ENCODE measurements at regions not wholly inside any gene's neighbourhood (a gene's known extent, or its start where the extent isn't known, plus 50 kb on each side); places are given as distances from the start of the nearest gene placed in this dataset.
"Not testable (repeated sequence)": the region's sequence is repeated elsewhere in the genome, so short reads cannot be mapped to it uniquely, and the experiment has no call there.

GRCh38 chr6:134665029-134665723, 284.7 kb downstream of the ALDH8A1 start:
- no peak for DNase-seq

DNA sequence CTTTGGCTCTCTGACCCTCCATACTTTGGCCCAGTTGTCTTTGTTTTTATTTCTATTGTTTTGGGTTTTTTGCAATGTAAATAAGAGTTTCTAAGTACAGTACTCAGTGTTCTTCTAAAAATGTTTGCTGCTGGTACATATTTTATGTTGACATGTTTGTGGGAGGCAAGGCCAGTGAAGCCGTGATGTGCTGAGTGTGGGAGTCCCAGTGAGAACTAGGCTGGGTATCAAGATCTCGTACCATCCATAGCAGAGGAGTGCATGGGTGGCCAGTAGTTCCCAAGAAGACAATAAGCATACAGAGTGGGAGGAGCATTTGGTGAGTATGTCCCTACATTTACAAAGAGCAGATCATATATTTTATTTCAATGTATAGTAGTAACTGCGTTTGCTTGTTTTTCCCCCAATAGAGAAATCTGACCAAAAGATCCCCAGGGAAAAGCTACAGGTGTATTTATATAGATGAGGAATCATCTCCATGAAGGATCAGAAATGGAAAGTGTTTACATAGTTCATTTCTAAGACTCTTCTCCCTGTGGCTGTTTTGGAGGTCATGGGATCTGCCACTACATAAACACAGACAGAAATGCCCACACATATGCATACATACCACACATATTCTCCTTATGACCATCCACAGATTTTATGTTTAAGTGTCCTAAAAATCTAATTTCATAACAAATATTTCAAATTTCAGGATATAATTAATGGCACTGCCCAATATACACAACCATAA, 285.9 kb downstream of the ALDH8A1 start:
- no peak for DNase-seq

DNA sequence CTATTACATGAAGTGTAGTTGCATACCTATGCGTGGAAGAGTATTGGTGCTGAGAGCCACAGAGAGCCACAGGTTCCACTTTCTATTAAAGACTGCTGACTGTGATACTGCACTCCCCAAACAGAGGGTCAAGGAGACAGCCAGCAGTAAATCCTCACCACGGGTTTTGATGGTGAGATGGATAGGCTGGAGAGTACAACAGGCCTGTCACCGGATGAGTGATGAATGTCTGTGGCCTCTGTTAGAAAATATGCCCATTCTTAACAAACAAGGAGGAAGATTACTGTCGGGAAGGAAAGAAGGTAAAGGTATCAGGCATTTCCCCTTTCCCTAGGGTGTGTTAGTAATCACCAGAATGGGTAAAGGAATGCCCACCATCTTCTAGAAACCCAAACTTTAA, 286.5 kb downstream of the ALDH8A1 start:
- DNase-seq, result no peak

DNA sequence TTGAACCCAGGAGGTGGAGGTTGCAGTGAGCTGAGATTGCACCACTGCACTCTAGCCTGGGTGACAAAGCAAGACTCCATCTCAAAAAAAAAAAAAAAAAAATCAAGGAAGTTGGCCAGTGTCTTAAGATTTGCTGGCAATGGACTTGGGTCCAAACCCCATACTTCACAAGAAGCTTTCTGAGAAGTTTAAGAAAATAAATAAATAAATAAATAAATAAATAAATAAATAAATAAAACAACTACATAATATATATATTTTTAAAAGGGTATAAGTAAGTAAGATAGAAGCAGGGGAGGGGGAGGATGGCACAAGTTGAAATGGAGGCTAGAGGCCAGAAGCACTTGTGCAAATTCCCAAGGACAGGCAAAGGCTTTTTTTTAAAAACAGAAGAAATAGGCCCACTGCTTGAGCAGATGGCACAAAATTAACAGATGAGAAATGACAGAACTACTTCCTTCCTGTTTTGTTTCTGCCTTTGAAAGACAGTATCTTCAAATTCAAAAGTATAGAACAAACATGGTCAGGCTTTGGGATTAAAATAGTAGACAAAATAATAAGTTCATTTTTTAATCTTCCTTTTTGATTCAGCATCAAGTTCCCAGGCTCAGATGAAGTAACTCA, 287.7 kb downstream of the ALDH8A1 start:
- DNase-seq, result no peak

DNA sequence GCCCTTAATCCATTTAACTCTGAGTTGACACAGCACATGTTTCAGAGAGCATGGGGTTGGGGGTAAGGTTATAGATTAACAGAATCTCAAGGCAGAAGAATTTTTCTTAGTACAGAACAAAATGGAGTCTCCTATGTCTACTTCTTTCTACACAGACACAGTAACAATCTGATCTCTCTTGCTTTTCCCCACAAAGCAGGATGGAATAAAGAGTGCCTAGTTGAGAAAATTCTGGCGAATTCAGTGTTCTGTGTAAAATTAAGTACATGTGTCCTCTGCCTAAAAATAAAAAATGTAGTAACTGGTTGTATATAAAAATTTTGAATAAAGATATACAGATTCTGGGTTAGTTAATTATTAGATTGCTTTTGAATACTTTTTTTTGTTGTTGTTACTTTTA, 290.0 kb downstream of the ALDH8A1 start:
- not testable (repeated sequence) for DNase-seq

DNA sequence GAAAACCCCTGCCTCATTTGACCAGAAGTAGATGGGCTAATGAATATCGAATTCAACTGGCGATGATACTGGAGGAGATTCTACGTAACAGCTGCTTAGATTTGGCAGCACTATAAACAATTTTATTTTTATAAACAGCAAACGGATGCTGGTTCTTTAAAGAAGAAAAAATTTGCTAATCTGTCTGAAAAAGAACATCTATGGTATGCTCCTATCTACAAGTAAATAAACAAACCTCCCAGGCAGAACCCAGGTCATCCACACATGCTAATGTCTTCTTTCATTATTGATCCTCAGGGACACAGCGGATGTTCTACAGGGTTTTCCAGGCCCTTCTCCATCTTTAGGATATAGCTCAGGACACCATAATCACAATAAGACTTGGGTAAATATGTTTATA, 291.3 kb downstream of the ALDH8A1 start:
- DNase-seq, result no peak

GRCh38 chr6:134657751-134658527, 292.0 kb downstream of the ALDH8A1 start:
- DNase-seq, result no peak

- DNase-seq, result no peak
Observed at GRCh38 chr6:134657343-134657742, 292.6 kb downstream of the ALDH8A1 start.

- DNase-seq, result no peak
Observed at GRCh38 chr6:134654751-134655150, 295.1 kb downstream of the ALDH8A1 start.

GRCh38 chr6:134651519-134651918, 298.4 kb downstream of the ALDH8A1 start:
- no peak for DNase-seq

- no peak for DNase-seq
Observed at GRCh38 chr6:134647861-134648260, 302.0 kb downstream of the ALDH8A1 start.

DNA sequence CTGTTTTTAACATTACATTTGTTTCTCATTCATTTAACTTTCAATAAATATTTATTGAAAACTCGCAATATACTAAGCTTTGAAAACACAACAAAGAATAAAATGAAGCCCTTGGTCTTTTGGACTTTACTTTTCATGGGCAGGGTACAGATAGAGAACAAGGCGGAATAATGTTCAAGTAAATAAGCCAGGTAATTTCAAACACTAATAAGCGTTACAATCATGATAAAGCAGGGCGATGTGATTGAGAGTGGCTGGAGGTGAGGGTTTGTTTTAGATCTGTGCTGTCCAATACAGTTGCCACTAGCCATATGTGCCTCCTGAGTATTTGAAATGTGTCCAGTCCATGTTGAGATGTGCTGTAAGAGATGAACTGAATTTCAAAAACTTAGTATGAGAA, 307.1 kb downstream of the ALDH8A1 start:
- no peak for DNase-seq

- no peak for DNase-seq
Observed at GRCh38 chr6:134642279-134642678, 307.6 kb downstream of the ALDH8A1 start.

DNA sequence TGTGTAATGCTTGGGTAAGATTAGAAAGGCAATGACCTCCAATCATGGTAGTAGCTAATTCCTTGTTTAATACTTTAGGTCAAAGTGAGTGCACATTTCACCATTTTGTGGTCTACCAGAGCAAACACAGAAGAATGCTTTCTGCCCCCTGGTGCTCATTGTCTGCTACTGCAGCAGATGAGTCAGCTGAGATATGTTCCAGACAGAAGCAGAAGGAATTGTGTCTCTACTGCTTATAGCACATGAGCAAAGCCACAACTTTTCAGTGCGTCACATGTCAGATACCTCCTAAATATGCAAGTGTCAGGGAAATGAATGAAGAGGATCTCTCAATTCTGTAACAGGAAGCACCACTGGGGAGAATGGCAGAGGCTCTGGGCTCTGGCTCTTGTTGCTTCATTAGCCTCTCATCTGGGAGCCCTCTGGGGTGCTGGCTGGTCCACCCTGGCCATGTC, 308.9 kb downstream of the ALDH8A1 start:
- peak; percentile 87 for DNase-seq

DNA sequence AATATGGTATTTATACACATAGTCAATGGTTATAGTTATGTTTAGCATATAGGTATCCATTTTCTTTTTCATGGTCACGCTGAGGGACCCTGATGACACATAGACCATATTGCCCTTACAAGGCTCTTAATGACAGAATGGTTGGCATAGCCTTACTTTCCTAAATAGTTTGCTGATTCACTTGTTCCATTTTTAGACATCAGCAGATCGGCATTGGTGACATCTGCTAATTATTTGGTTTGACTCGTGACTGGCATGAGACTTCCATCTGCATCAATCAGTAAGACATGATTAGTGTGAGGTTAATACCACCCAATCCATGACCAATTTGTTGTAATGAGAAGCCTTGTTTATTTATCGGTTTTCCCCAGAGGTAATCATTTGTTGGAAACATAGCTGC, 309.7 kb downstream of the ALDH8A1 start:
- no peak for DNase-seq

GRCh38 chr6:134637847-134638437, 312.0 kb downstream of the ALDH8A1 start:
- no peak for DNase-seq

- peak; percentile 38 for DNase-seq
Observed at GRCh38 chr6:134637282-134637681, 312.6 kb downstream of the ALDH8A1 start.

DNA sequence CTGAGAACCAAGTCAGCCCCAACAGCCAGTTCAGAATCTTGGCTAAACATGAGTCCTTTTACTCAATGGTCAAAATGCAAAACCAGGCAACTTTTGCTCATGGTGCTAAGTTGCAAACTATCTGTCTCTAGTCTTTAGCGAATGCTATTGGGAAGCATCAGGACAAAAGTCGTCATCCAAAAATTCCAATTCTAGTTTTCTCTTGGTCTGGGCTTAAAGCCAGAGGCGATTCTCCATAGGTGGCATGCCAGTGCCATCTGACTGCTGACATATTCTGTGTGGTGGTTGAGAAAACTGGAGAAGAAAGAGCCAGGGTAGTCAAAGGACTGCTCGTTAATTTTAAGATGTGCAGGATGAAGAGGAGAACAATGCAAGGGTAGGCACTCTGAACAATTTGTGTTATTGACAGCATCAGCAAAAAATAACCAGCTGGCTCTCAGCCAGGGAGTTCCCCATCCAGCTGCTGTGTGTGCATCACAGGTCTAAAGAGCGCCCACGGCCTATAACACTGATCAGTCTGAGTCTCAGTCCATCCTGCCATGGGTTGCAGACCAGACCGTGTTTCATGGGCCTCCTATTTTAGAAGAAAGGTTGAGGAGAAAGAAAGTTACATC, 313.6 kb downstream of the ALDH8A1 start:
- peak; percentile 39 for DNase-seq

DNA sequence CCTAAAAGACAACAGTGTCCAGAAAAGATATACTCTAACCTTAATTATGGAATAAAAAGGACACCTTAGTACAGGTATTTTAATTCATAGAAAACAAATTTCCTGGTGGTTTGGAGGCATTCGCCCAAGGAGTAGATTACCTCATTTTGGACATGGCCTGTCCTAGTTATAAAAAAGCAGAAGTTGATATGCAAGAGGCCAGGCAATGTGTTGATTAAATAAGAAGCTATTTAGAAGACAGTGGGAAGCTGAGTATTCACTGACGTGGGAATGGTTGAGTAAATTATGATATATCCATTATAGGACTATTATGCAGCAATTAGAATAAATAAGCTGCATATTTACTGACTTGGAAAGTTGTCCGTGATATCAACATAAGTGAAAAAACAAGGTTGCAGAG, 314.9 kb downstream of the ALDH8A1 start:
- no peak for DNase-seq

DNA sequence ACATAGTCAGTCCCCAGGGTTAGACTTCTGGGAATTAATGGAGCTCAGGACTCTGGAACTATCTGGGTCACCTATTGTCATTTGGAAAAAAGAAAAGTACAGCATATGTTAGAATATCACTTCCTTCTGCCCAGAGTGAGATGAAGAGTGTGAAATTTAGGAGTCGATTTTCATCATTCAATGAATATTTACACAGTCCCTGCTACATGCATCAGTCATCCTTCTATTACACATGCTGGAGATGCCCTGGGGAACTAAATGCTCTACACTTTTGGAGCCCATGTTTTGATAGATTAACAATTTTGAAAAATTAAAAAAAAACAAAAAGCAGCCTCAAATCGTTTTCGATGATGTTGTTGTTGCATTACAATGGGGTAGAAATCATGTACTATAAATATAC, 315.4 kb downstream of the ALDH8A1 start:
- DNase-seq, result no peak

GRCh38 chr6:134632982-134633940, 315.3 kb upstream of the SGK1 start:
- not testable (repeated sequence) for DNase-seq

Measured in NCI-H82 (cell line).